Central memory CD4-positive, alpha-beta T cell (primary cell): ENCODE measurements at regions not wholly inside any gene's neighbourhood (a gene's known extent, or its start where the extent isn't known, plus 50 kb on each side); places are given as distances from the start of the nearest gene placed in this dataset.

ENCODE experiments used
- DNase-seq: peaks from one replicate; pipeline ENCODE4 v3.0.0; 2022

- DNase-seq = no peak
Observed at GRCh38 chr6:159099276-159099675, 54.5 kb upstream of the TAGAP start.

- peak; percentile 86 for DNase-seq
Observed at GRCh38 chr6:159098636-159099106, 53.9 kb upstream of the TAGAP start.

- DNase-seq = no peak
Observed at GRCh38 chr6:159097256-159097655, 52.5 kb upstream of the TAGAP start.

DNA sequence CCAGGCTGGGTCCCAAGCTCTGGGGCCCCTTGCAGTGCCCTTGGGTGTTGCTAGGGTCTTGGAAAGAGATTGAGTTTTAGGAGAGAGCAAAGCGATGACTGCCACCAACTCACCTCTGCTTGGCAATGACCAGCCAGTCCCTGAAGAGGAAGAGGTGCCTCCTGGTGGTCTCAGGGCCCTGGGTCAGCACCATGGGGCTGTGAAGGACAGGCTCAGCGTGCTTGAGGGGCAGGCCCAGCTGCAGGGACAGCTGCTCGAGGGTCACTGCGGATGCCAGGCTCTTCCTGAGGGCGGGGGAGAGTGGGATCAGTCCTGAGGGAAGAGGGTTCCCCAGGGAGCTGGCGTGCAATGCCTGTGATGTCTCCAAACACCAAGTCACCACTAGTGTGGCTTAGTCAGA lies 50.8 kb upstream of the TAGAP start:
- no peak for DNase-seq

GRCh38 chr6:159094444-159095252 lies 49.9 kb upstream of the TAGAP start:
- DNase-seq = peak; percentile 34
